H9 (cell line): ENCODE measurements at regions not wholly inside any gene's neighbourhood (a gene's known extent, or its start where the extent isn't known, plus 50 kb on each side); places are given as distances from the start of the nearest gene placed in this dataset.
"Not testable (repeated sequence)": the region's sequence is repeated elsewhere in the genome, so short reads cannot be mapped to it uniquely, and the experiment has no call there.

Source experiments
- DNase-seq: peaks from one replicate; pipeline ENCODE4 v3.0.0-alpha.2; 2017
- H2AFZ ChIP-seq: one replicate; pipeline ENCODE4 v1.6.1; 2013; ENCODE audit warnings: mild to moderate bottlenecking, low read length, control low read depth, moderate library complexity
- H2AK5ac ChIP-seq: 2 replicates; pipeline ENCODE4 v1.6.1; 2013; ENCODE audit warnings: low read length, control low read depth, mixed read lengths; ENCODE audit not compliant: insufficient read length
- H2BK120ac ChIP-seq: one replicate; pipeline ENCODE4 v1.6.1; 2013; ENCODE audit warnings: low read depth, mild to moderate bottlenecking, low read length, control low read depth, inconsistent platforms; ENCODE audit not compliant: poor library complexity, severe bottlenecking
- H2BK12ac ChIP-seq: 2 replicates; pipeline ENCODE4 v1.6.1; 2013; ENCODE audit warnings: low read length, control low read depth, mixed read lengths, low read depth; ENCODE audit not compliant: insufficient read length
- H2BK15ac ChIP-seq: 2 replicates; pipeline ENCODE4 v1.6.1; 2013; ENCODE audit warnings: low read depth, low read length, control low read depth
- H2BK20ac ChIP-seq: one replicate; pipeline ENCODE4 v1.6.1; 2013; ENCODE audit warnings: low read depth, mild to moderate bottlenecking, low read length, control low read depth, inconsistent platforms; ENCODE audit not compliant: poor library complexity, severe bottlenecking
- H2BK5ac ChIP-seq: 2 replicates; pipeline ENCODE4 v1.6.1; 2013; ENCODE audit warnings: low read length, control low read depth, mixed read lengths; ENCODE audit not compliant: insufficient read length
- H3K14ac ChIP-seq: 2 replicates; pipeline ENCODE4 v1.6.1; 2013; ENCODE audit warnings: low read length, control low read depth; ENCODE audit not compliant: insufficient read depth
- H3K18ac ChIP-seq: 2 replicates; pipeline ENCODE4 v1.6.1; 2013; ENCODE audit warnings: low read depth, mild to moderate bottlenecking, mixed read lengths, low read length, control low read depth; ENCODE audit not compliant: insufficient read length
- H3K23ac ChIP-seq: 2 replicates; pipeline ENCODE4 v1.6.1; 2013; ENCODE audit warnings: low read length, control low read depth, mixed read lengths, low read depth; ENCODE audit not compliant: insufficient read length
- H3K23me2 ChIP-seq: 2 replicates; pipeline ENCODE4 v1.6.1; 2013; ENCODE audit warnings: low read depth, mild to moderate bottlenecking, mixed read lengths, low read length, control low read depth; ENCODE audit not compliant: insufficient read length, poor library complexity, severe bottlenecking
- H3K27ac ChIP-seq: 2 replicates; pipeline ENCODE4 v1.5.1; 2013; ENCODE audit warnings: low read length, control low read depth, mixed read lengths, low read depth; ENCODE audit not compliant: insufficient read length
- H3K27me3 ChIP-seq: 2 replicates; pipeline ENCODE4 v1.6.1; 2013; ENCODE audit warnings: low read length, control low read depth, inconsistent platforms; ENCODE audit not compliant: insufficient read depth
- H3K4ac ChIP-seq: 2 replicates; pipeline ENCODE4 v1.6.1; 2013; ENCODE audit warnings: low read depth, mild to moderate bottlenecking, control low read depth, inconsistent platforms, low read length, moderate library complexity
- H3K4me1 ChIP-seq: 2 replicates; pipeline ENCODE4 v1.6.1; 2013; ENCODE audit warnings: low read length, control low read depth, inconsistent platforms; ENCODE audit not compliant: insufficient read depth
- H3K4me2 ChIP-seq: 2 replicates; pipeline ENCODE4 v1.6.1; 2013; ENCODE audit warnings: low read length, control low read depth, mixed read lengths; ENCODE audit not compliant: insufficient read length, insufficient read depth
- H3K56ac ChIP-seq: 2 replicates; pipeline ENCODE4 v1.6.1; 2013; ENCODE audit warnings: low read depth, mild to moderate bottlenecking, mixed read lengths, low read length, control low read depth; ENCODE audit not compliant: insufficient read length
- H3K79me1 ChIP-seq: 2 replicates; pipeline ENCODE4 v1.6.1; 2013; ENCODE audit warnings: low read depth, mild to moderate bottlenecking, moderate library complexity, low read length, control low read depth, inconsistent platforms; ENCODE audit not compliant: insufficient read depth, poor library complexity, severe bottlenecking
- H3K79me2 ChIP-seq: 2 replicates; pipeline ENCODE4 v1.6.1; 2013; ENCODE audit warnings: low read length, control low read depth, inconsistent platforms; ENCODE audit not compliant: insufficient read depth
- H3K9ac ChIP-seq: 2 replicates; pipeline ENCODE4 v1.6.1; 2013; ENCODE audit warnings: low read length, control low read depth, mixed read lengths; ENCODE audit not compliant: insufficient read length; ENCODE audit errors: extremely low read depth
- H3K9me3 ChIP-seq: one replicate; pipeline ENCODE4 v1.6.1; 2013; ENCODE audit warnings: low read depth, low read length, inconsistent platforms; ENCODE audit not compliant: control insufficient read depth
- H3T11ph ChIP-seq: one replicate; pipeline ENCODE4 v1.6.1; 2013; ENCODE audit warnings: mild to moderate bottlenecking, low read length, control low read depth, inconsistent platforms
- H4K20me1 ChIP-seq: one replicate; pipeline ENCODE4 v1.6.1; 2013; ENCODE audit not compliant: control insufficient read depth, insufficient read length, insufficient read depth
- H4K5ac ChIP-seq: 2 replicates; pipeline ENCODE4 v1.6.1; 2013; ENCODE audit warnings: low read depth, mild to moderate bottlenecking, mixed read lengths, low read length, control low read depth; ENCODE audit not compliant: insufficient read length
- H4K8ac ChIP-seq: replicated peaks from 2 replicates; pipeline ENCODE4 v1.6.1; 2013; ENCODE audit warnings: low read length, control low read depth, mixed read lengths, low read depth; ENCODE audit not compliant: insufficient read length
- H4K91ac ChIP-seq: 2 replicates; pipeline ENCODE4 v1.6.1; 2013; ENCODE audit warnings: low read depth, mild to moderate bottlenecking, moderate library complexity, mixed read lengths, low read length, control low read depth; ENCODE audit not compliant: insufficient read length
- H3K27ac Mint-ChIP-seq, 3 experiments: 2 replicates in 2 of 3; 3 replicates in 1 of 3; pipeline ENCODE4 v1.8.0; 2020 to 2021; ENCODE audit warnings: mixed read lengths in 3 of 3, mild to moderate bottlenecking in 1 of 3, moderate library complexity in 1 of 3
- H3K27me3 Mint-ChIP-seq: 2 replicates; pipeline ENCODE4 v1.8.0; 2021; ENCODE audit warnings: low read depth, mild to moderate bottlenecking, moderate library complexity, mixed read lengths
- H3K36me3 Mint-ChIP-seq, 3 experiments: 2 replicates in 2 of 3; 3 replicates in 1 of 3; pipeline ENCODE4 v1.8.0; 2020 to 2021; ENCODE audit warnings: low read depth in 3 of 3, mixed read lengths in 3 of 3; ENCODE audit not compliant: insufficient read depth in 1 of 3
- H3K4me1 Mint-ChIP-seq, 2 experiments: 2 replicates each; pipeline ENCODE4 v1.8.0; 2020; ENCODE audit warnings: mixed read lengths in 2 of 2
- H3K4me3 Mint-ChIP-seq, 2 experiments: 2 replicates in 1 of 2; 3 replicates in 1 of 2; pipeline ENCODE4 v1.8.0; 2020 to 2021; ENCODE audit warnings: mild to moderate bottlenecking in 2 of 2, mixed read lengths in 2 of 2, moderate library complexity in 1 of 2
- H3K9me3 Mint-ChIP-seq, 2 experiments: 2 replicates in 1 of 2; 3 replicates in 1 of 2; pipeline ENCODE4 v1.8.0; 2020; ENCODE audit warnings: mild to moderate bottlenecking in 2 of 2, mixed read lengths in 2 of 2, moderate library complexity in 1 of 2
- WGBS: extraction: QIAGEN DNeasy Blood & Tissue Kit; methylation state at CpG from one replicate; pipeline ENCODE4 v1.1.7; 2013; ENCODE audit warnings: missing lambda C conversion rate, low lambda C conversion rate, mixed read lengths; ENCODE audit not compliant: insufficient read length; ENCODE audit errors: extremely low coverage; 5-methylcytosine and 5-hydroxymethylcytosine counted together

DNA sequence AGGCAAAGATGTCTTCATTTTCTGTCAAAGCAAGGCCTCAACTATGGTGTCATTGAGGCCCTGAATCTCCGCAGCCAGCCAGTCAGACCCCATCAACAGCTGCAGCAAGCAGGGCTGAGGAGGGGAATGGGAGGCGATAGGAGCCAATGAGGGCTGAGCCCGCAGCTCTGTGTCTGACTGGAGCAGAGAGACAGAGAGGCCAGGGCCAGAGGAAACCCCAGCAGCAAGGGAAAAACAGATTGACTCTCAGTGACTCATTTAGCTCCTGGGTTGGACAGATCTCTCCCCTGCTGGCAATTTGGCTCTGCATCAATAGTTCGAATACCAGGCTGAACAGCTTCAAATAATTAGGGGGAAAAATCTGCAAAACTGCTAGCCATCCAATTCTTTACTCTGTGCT, 67.1 kb upstream of the NBPF11 start:
- H2AK5ac ChIP-seq, H3K27ac Mint-ChIP-seq, H3K27me3 ChIP-seq, H3K36me3 Mint-ChIP-seq, H3K14ac ChIP-seq, H2AFZ ChIP-seq, H2BK5ac ChIP-seq, H3K23ac ChIP-seq, H3K27ac ChIP-seq, H3K9ac ChIP-seq, H2BK120ac ChIP-seq, H3K9me3 Mint-ChIP-seq, H3K4ac ChIP-seq, H3T11ph ChIP-seq, DNase-seq, H3K4me3 Mint-ChIP-seq, H2BK15ac ChIP-seq, H4K5ac ChIP-seq, H3K4me2 ChIP-seq, H3K18ac ChIP-seq, H3K23me2 ChIP-seq, H3K79me2 ChIP-seq, H4K8ac ChIP-seq, H3K27me3 Mint-ChIP-seq, H4K91ac ChIP-seq, H2BK20ac ChIP-seq, H4K20me1 ChIP-seq, H3K4me1 ChIP-seq, H3K79me1 ChIP-seq, H3K56ac ChIP-seq, H3K9me3 ChIP-seq, H3K4me1 Mint-ChIP-seq, H2BK12ac ChIP-seq: not testable (repeated sequence)
- WGBS: no CpG with 5 or more reads among the region's 4 CpGs

DNA sequence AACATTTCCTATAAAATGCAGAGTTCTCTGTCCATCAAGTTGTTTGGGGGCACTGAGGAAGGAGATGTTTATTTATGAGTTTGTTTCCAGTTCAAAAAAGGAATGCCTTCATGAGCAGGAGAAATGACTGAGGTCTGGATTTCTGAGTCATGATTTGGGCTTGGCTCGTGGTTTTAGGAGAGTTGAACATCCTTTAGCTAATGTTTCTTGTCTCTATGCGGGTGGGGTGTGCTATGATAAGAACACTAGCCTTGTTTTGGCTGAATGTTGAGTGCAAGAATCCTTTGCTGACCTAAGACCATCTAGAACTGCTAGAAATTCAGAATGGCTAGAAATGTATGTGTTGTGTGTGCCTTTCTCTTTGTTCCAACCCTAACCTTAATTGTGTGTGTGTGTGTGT, 59.1 kb upstream of the NBPF11 start:
- H3K27me3 ChIP-seq, H4K91ac ChIP-seq, H2BK5ac ChIP-seq, H3K79me2 ChIP-seq, H3T11ph ChIP-seq, H3K14ac ChIP-seq, H3K9me3 Mint-ChIP-seq, H4K8ac ChIP-seq, H3K9ac ChIP-seq, H3K4me1 Mint-ChIP-seq, H2AK5ac ChIP-seq, H3K36me3 Mint-ChIP-seq, H3K27ac ChIP-seq, H4K20me1 ChIP-seq, H3K79me1 ChIP-seq, H2AFZ ChIP-seq, H3K23me2 ChIP-seq, H3K4me1 ChIP-seq, H3K4ac ChIP-seq, H3K9me3 ChIP-seq, H2BK12ac ChIP-seq, H3K56ac ChIP-seq, H3K27ac Mint-ChIP-seq, H3K4me2 ChIP-seq, DNase-seq, H3K4me3 Mint-ChIP-seq, H2BK15ac ChIP-seq, H3K23ac ChIP-seq, H4K5ac ChIP-seq, H2BK20ac ChIP-seq, H2BK120ac ChIP-seq, H3K18ac ChIP-seq, H3K27me3 Mint-ChIP-seq: not testable (repeated sequence)
- WGBS: no CpG with 5 or more reads among the region's 2 CpGs

DNA sequence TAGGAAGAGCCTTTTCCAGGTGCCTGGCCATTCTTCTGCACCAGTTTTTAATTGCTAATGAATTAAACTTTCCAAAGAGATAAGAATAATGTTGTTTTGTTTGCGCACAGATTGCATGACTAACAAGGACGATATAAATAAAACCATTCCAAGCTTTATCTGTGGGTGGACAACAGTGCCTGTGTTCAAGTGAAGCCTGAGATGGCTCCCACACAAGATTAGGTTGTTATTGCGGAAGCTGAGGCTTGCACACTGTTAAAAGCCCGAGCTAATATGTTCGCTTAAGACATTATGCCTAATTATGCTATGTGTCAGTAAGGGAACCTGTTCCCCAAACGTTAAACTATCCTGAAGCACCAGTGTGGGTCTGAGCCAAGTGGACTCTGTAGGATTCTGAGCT, 58.5 kb upstream of the NBPF11 start:
- not testable (repeated sequence) for H2BK5ac ChIP-seq, H4K91ac ChIP-seq, H3K79me1 ChIP-seq, H2AFZ ChIP-seq, H3K23ac ChIP-seq, H3K9me3 Mint-ChIP-seq, H3K14ac ChIP-seq, H4K8ac ChIP-seq, H3K27me3 ChIP-seq, H3K9me3 ChIP-seq, H3K27me3 Mint-ChIP-seq, H3K27ac Mint-ChIP-seq, H2BK120ac ChIP-seq, H4K20me1 ChIP-seq, H2AK5ac ChIP-seq, H3T11ph ChIP-seq, H3K4me1 Mint-ChIP-seq, H3K4ac ChIP-seq, H2BK20ac ChIP-seq, H3K4me3 Mint-ChIP-seq, H3K4me2 ChIP-seq, DNase-seq, H2BK12ac ChIP-seq, H3K9ac ChIP-seq, H3K4me1 ChIP-seq, H3K79me2 ChIP-seq, H3K18ac ChIP-seq, H3K36me3 Mint-ChIP-seq, H3K27ac ChIP-seq, H2BK15ac ChIP-seq, H3K23me2 ChIP-seq, H4K5ac ChIP-seq, H3K56ac ChIP-seq
- WGBS: no CpG with 5 or more reads among the region's 6 CpGs
